ENCODE measurements at regions not wholly inside any gene's neighbourhood (a gene's known extent, or its start where the extent isn't known, plus 50 kb on each side); places are given as distances from the start of the nearest gene placed in this dataset.
"Not testable (repeated sequence)": the region's sequence is repeated elsewhere in the genome, so short reads cannot be mapped to it uniquely, and the experiment has no call there.

- DNase-seq, result no peak
Measured at GRCh38 chr1:199561334-199561733, 466.2 kb upstream of the NR5A2 start.

- no peak for DNase-seq
Measured at GRCh38 chr1:199573047-199573446, 454.5 kb upstream of the NR5A2 start.

GRCh38 chr1:199574950-199575349 lies 452.6 kb upstream of the NR5A2 start:
- no peak for DNase-seq

GRCh38 chr1:199580300-199580699 lies 447.2 kb upstream of the NR5A2 start:
- DNase-seq, result no peak

- no peak for DNase-seq
Measured at GRCh38 chr1:199585392-199585791, 442.1 kb upstream of the NR5A2 start.

GRCh38 chr1:199590708-199591107 lies 436.8 kb upstream of the NR5A2 start:
- DNase-seq, result no peak

- no peak for DNase-seq
Measured at GRCh38 chr1:199591468-199591867, 436.0 kb upstream of the NR5A2 start.

- no peak for DNase-seq
Measured at GRCh38 chr1:199593475-199593874, 434.0 kb upstream of the NR5A2 start.

- not testable (repeated sequence) for DNase-seq
Measured at GRCh38 chr1:199596448-199596847, 431.1 kb upstream of the NR5A2 start.

- DNase-seq, result no peak
Measured at GRCh38 chr1:199597152-199597551, 430.4 kb upstream of the NR5A2 start.

GRCh38 chr1:199608414-199608813 lies 419.1 kb upstream of the NR5A2 start:
- DNase-seq, result no peak

GRCh38 chr1:199612976-199613774 lies 414.3 kb upstream of the NR5A2 start:
- peak; percentile 83 to 86 for DNase-seq

GRCh38 chr1:199616947-199617346 lies 410.6 kb upstream of the NR5A2 start:
- no peak for DNase-seq

- no peak for DNase-seq
Measured at GRCh38 chr1:199619223-199619622, 408.3 kb upstream of the NR5A2 start.

GRCh38 chr1:199626228-199626627 lies 401.3 kb upstream of the NR5A2 start:
- not testable (repeated sequence) for DNase-seq

- DNase-seq, result no peak
Measured at GRCh38 chr1:199629624-199630023, 397.9 kb upstream of the NR5A2 start.

- DNase-seq, result no peak
Measured at GRCh38 chr1:199639453-199639852, 388.1 kb upstream of the NR5A2 start.

GRCh38 chr1:199641531-199641930 lies 386.0 kb upstream of the NR5A2 start:
- no peak for DNase-seq

GRCh38 chr1:199644912-199645311 lies 382.6 kb upstream of the NR5A2 start:
- DNase-seq, result no peak

GRCh38 chr1:199646761-199647160 lies 380.7 kb upstream of the NR5A2 start:
- DNase-seq, result no peak

- DNase-seq, result no peak
Measured at GRCh38 chr1:199657449-199657848, 370.1 kb upstream of the NR5A2 start.

GRCh38 chr1:199660071-199660470 lies 367.4 kb upstream of the NR5A2 start:
- no peak for DNase-seq

- no peak for DNase-seq
Measured at GRCh38 chr1:199665371-199665770, 362.1 kb upstream of the NR5A2 start.

GRCh38 chr1:199667089-199667488 lies 360.4 kb upstream of the NR5A2 start:
- DNase-seq, result no peak

- DNase-seq, result no peak
Measured at GRCh38 chr1:199669916-199670315, 357.6 kb upstream of the NR5A2 start.

Measured in Kasumi-1 (cell line).